ENCODE measurements at regions not wholly inside any gene's neighbourhood (a gene's known extent, or its start where the extent isn't known, plus 50 kb on each side); places are given as distances from the start of the nearest gene placed in this dataset.

DNA sequence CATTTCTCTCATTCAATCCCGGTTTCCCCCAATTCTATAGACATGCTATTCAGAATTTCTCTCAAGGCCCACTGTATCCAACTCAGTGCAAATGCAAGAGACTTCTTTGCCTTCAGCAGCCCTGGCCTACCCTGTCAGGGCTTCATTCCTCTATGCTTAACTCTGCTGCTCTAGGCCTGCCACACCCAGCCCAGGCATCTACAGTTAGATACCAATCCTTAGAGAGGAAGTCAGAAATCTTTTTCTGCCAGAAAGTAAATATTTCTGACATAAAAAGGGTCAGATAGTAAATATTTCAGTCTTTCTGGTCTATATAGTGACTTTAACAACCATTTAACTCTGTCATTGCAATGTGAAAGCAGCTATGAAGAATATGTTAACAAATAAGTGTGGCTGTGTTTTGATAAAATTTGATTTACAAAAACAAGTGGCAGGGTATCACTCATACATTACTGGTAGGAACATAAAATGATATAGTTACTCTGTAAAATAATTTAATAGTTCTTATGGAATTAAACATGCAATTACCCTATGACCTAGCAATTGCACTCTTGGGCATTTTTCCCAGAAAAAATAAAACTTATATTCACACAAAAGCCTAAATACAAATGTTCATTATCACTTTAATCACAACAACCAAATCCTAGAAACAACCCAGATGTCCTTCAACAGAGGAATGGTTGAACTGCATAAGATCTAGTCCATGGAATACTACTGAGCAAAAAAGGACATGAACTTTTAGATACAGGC, 942.0 kb downstream of the SQOR start:
- FAIRE-seq, result no peak

DNA sequence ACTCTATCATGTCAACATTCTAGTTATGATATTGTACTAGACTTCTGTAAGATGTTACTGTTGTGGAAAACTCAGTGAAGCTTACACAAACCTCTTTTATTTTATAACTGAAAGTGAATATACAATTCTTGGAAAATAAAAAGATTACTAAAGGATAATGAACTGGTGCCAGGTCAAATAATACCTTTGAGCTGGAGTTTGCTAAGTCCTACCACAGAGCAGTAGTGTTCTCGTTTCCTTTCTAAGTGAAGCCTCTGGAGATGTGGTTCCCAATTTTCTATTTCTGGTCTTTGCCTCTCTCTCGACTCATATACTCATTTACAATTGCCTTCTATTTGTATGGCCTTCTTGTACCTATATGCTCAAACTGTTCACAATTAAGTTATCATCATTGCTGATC, 942.9 kb downstream of the SQOR start:
- no peak for FAIRE-seq

DNA sequence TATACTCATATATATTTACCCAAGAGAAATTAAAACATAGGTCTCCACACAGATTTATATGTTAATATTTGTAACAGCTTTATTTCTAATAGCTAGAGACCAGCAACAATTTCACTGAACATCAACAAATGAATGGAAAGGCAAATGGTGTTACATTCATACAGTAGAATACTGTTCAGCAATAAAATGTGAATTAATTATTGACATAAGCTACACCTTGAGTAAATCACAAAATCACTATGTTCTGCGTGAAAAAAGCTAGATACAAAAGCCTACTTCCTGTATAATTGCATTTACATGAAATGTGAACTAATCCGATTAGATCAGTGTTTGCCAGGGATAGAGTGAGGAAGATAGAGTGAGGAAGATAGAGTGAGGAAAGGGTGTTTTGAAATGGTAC, 945.7 kb downstream of the SQOR start:
- FAIRE-seq, result no peak

DNA sequence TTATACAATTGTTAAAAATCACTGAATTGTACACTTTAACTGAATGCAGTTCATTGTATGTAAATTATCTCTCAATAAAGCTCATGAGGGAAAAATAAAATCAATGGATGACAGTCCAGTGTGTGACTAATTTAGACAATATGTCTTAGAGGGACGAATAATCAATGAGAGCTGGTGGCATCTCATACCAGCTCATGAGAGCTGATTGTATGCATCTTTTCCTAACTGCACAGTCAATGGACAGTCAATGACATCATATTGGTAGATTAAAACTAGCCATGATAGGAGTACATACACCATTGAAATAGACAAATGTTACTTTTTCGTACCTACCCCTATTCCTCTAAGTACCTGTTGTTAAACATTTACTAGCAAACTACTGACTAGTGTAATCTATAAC, 946.1 kb downstream of the SQOR start:
- FAIRE-seq, result no peak

DNA sequence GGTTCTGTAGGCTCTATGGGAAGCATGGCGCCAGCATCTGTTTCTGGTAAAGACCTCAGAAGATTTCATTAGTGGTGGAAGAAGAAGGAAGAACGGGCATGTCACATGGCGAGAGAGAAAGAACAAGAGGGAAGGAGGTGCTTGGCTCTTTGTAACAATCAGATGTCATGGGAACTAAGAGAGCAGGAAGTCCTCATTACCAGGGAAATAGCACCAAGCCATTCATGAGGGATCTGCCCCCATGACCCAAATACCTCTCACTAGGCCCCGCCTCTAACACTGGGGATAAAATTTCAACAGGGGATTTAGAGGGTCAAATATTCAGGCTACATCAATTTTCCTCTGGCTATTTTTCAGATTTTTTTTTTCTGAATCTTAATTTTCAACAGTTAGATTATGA, 954.3 kb downstream of the SQOR start:
- FAIRE-seq, result no peak

DNA sequence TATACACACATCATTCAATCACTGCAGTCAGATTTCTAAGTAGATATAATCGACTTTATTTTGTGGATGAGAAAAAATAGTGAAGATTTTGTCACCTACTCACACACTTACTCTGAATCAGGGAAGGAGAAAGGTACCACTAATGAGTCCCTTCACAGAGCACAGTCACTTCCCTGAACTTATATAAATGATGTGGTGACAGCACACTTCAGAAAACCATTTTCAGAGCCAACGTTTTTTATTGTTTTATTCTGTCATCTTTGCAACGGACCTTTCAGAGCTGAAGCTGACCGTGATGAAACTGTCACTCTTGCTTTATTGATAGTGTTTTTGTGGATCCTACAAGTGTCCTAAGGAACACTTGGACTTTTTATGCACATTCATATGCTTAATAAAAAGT, 956.6 kb downstream of the SQOR start:
- no peak for FAIRE-seq

DNA sequence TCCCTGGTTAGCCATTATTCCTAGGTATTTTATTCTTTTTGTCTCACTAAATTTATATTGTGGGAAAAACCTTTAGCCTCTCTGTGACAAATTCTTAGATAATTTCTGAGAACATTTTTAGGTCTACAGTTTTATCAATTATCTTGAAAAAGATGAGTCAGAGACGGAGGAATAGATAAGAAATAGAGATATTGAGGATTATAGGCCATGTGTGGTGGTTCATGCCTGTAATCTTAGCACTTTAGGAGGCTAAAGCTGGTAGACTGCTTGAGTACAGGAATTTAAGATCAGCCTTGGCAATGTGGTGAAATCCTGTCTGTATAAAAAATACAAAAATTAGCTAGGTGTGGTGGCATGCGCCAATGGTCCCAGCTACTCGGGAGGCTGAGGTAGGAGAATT, 960.2 kb downstream of the SQOR start:
- no peak for FAIRE-seq

DNA sequence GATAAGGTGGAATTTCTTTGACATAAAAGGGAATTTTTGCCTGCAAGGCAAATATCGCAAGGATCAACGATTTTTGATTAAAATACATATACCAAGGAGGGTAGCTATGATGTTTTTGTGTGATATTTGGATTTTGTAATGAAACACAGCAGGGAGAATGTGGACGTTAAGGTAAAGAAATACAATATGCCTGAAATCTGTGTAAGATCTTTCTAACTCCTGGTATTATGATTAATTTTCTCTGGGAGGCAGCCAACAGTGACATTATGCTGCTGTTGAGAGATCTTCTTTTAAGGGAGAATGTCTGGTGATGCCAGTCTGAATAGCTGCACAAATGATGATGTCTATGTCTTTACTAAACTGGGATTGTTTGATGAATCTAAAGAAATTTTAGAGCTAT, 972.2 kb downstream of the SQOR start:
- no peak for FAIRE-seq

DNA sequence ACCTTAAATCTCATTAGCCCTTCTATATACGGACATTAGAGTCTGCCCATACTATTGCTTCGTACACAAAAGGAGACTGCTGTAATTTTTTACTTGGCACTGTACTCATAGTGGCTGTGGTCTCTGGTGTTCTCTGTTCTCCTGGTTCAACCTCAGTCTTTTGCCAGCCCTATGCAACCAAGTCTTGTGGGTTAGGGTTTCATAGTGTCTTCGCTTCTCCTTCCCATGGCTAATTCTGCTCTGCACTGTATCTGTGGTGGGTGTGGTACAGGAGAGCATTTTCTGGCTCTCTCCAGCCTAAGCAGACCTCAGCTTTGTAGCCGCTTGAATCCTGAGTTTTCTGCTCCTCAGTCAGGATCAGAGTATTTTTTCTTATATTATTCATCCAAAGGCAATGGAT, 981.2 kb downstream of the SQOR start:
- FAIRE-seq, result no peak

DNA sequence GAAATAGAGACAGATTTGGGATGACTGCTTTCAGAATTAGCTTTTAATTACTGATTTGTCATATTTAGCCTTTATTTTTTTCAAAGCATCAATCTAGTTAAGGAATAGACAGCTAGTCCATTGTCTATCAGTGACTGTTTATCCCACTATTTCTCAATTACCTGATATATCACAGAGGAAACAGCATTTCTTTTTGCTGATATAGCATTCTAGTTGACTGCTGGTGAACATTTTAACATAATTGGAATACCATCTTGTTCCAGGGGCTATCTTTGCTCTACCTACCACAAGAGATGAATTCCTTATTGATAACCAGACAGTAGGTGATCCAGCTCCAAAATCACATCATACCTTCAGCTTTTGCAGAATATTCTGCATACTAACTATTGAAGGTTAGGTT, 982.7 kb downstream of the SQOR start:
- FAIRE-seq, result no peak

DNA sequence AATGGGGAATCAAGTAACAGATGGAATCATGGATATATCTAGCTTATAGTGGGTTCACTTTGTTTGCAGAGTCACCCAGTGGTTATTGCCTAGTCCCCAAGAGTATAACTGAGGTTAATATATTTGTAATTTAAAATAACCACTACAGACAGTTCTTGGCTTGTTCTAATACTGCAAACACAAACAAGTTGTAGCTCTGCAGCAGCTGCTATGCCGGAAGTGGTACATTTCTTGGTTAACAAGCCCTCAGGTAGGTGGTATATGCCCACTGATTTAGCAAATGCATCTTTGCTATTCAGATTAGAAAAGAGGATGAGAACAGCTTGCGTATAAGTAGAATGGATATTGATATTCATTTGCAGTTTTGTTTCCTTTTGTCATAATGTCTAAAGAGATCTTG, 984.2 kb downstream of the SQOR start:
- no peak for FAIRE-seq

DNA sequence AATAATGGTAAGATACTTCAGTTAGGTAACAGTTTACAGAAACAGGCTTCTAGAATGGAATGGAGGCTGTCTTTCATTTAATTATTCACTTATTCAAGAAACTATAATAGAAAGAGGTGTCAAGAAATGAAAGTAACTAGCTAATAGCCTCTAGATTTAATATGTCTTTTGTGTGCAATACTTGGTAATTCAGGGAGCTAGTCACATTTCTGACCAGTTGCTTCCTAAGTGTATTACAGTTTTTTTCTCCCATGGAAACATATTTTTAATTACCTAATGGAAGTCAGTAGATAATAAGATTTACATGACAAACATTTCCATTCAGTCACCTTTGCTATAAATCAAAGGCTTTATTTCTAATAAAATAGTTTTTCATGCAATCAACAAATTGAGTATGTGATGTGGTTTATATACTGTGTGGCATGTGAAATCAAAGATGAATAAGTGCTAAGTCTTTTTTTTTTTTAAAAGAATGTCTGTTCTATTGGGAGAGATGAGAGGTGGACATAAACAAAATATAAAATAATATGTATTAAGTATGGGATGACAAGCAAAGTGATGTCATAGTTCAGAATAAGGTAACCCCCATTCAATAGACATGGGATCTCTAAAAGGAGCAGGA, 985.7 kb downstream of the SQOR start:
- no peak for FAIRE-seq

DNA sequence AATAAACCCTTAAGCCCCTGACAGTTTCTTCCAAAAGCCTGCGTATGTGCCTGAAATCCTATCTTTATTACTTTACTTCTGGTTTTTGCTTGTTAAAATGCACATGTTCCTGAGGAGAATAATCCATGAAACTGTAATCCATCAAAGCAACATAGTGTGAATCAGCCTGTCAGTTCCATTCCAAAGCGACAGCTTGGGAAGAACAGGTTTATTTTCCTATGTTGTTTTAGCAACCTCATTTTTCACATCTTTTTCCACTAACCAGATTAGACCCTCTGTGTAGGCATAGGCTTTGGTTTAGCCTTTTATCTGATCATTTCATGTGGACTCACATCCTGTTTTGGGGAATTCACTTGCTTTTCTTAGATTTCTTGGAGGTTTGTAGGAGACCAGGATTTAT, 988.0 kb downstream of the SQOR start:
- no peak for FAIRE-seq

DNA sequence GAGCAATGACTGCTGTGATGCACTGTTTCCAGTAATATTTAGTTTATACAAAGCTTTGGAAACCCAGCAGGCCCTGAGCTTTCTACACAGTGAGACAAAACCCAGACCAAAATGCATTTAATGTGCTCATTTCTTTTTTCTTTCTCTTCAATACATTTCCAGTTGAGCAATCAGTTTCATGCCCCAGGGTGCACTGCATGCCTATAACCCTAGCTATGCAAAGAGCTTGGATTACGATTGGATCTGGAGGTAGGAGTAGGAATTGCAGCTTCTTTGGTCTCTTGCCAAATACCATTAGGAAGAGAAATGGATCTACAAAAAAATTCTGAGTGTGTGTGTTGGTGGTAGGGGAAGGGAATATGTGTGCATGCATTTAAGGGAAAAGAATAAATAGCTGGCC, 1001.4 kb downstream of the SQOR start:
- no peak for FAIRE-seq

DNA sequence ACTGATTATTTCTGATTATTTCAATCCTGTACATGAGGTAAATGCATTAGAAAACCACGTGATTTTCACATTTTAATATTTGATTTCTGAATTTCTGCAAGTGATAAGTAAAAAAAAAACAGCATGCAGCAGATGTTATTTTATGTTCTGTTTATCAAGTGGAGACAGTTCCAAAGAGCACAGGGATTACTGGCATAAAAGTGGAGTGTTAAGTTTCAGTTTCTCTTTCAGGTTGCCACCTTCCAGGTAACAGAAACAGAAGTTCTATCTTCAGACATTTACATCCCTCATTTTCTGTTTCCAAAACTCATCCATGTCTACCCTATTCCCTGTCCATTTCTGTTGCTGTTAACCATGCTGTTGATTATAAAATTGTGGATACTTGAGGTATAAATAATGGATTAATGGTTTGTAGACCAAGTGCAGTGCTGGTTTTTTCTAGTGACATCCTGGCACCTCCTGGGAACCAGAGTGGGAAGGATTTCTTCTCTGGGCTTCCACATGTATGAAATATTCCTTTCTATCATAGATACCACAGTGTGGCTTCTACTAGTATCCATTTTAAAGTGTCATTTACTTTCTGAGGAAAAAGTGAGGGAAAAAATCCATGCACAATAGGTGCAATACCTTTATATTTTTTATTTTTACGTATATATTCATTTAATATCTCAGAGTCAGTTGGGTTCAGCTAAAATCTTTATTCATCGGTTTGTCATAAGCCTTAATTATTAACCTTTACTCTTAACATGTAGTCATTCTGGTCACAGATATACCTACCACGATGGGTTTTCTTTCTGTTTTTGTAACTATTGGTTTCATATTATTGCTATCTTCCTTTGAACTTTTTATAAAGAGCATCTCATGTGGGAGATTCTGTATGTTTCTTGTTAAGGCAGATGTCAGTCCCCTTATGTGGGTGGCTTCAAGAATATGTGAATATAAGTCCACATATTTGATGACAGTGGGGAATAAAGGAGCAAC, 1010.0 kb downstream of the SQOR start:
- no peak for FAIRE-seq

DNA sequence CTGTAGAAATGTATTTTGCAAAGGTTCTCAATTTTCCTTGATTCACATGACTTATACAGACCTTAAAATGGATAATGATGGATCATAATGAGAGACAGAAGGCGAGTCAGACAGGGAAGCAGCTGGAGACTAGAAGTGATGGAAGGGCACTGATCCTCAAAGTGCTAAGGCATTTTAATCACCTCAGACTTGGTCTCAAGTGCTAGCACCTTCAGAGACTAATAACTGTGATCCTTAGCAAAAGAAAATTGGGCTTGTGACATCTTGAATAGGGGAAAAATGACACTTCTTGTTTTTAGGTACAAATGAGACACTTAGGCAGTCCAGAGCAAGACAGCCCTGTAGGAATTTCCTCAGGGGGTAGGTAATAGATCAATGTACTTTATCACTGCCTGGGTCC, 1011.7 kb downstream of the SQOR start:
- no peak for FAIRE-seq

DNA sequence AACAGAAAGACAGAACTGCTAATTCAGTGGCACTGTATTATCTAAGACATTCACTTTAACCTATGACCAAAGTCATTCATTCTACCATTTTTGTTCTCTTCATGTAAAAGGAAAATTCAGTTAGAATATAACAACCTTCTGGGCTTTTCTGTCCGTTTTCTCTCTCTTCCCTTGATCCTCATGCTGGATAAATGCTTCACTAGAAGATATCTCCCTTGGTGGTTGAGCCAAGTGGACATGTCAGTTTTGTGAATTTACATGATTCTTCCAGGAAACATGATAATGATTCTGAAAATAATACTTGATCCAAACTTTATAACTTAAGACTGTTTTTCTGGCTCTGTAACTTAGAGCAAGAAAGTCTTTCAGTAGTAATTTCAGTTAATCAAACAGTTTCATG, 1012.2 kb downstream of the SQOR start:
- no peak for FAIRE-seq

DNA sequence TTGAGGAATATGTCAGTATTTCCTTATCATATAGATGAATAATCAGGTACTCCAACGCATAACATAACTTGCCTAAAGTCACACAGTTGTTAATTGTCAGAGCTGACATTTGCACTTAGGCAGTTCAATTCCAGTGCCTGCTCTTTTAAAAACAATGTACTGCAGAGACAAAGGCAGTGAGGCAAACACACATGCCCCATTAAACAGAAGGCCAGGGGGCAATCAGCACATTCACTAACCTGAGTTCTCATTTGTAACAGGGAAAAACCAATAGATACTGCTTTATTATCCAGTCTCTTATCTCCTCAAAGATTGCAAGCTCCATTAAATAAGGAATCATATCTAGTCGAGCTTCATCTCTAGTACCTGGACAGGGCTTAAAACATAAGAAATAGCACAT, 1017.4 kb downstream of the SQOR start:
- no peak for FAIRE-seq

DNA sequence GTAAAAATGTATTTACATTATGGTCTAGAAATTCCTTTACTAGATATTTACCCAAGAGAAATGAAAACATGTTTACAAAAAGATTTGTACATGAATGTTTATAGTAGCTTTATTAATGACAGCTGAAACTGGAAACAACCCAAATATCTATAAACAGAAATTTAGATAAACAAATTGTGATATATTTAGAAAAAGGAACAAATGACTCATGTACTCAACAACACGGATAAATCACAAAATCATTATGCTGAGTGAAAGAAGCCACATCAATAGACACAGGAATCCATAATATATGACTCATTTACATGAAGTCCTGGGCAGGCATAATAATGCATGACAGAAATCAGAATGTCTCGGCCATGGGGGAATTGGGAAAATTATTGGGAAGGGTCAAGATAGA, 1020.2 kb downstream of the SQOR start:
- peak; percentile 40 for FAIRE-seq

DNA sequence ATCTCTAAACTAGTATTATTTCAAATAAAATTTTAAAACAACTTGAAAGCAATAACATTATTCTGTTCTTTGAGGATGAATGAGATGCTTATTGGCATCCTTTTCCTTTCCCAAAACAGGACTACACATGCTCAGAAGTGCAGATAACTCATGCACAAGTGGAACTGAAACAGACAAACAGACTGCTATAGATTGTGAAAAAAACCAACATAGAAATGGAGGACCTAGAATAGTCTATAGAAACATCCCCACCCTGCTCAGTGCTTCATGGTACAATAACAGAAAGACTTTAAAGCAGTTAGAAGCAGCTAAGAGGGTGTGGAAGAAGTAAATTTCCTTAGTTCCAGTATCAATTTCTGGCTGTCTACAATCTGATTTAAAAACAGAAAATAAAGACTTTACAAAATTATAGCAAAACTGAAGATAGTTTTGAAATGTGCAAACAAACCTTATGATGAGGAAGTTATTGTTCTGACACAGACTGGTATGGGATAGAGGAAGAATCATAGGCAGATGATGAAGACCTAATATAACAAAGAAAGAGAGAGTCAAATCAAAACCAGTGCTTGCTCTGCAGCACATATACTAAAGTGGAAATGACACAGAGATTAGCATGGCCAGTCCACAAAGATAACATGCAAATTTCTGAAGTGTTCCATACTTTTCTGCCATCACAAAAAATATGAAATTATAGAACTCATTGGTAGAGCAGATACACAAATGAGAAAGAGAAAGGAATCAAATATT, 1025.4 kb downstream of the SQOR start:
- FAIRE-seq, result no peak

DNA sequence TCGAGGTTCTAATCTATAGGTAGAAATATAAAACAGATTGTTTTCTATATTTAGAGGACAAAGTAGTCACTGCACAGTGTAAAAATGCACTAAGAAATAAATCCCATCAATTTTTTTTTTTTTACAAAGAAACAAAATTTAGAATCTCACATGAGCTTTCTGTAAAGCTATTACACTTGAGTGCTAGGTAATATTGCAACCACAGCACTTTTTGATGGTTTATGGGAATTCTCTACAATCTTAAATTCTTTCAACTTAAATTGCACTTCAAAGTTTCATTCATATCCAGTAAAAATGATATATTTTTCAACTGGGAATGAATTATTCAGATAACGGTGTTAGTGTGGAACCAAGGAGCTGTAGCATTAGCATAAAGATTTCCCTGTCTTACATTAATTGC, 1035.4 kb downstream of the SQOR start:
- no peak for FAIRE-seq

DNA sequence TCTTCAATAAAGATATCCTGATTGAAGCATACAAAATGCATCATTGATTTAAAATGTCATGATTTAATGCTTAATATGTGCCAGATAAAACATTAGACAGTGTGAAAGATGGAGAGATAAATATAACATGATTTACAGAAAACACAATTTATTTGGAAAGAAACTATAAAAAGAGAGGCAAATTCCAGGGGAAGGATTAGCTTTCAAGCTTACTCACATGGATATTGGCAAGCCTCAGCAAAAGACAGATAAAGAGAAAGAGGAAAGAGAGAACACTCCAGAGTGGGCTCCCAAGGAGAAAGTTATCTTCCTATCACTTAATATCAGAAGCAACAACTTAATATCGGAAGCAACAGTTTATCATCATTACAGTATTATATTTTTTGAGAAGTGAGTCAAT, 1036.5 kb downstream of the SQOR start:
- no peak for FAIRE-seq

DNA sequence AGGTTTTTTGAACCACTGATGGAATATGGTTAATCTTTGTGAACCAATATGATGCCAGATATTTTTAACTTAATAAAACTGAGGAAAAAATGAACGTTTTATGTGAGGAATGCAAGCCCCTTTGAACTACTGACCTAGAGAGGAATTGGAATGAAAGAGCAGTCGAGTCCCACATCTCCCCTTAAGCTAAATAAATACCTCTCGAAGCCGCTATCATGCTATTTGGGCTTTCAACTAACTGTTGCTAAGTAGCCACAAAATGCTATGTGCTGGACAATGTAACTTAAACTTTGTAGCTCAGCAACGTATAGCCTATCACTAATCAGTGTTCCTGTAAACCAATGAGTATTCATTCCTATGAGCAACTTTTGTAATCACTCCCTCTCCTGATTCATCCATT, 1037.2 kb downstream of the SQOR start:
- no peak for FAIRE-seq

Measured in A204.1 (cell line).